ENCODE measurements at regions not wholly inside any gene's neighbourhood (a gene's known extent, or its start where the extent isn't known, plus 50 kb on each side); places are given as distances from the start of the nearest gene placed in this dataset.
"Not testable (repeated sequence)": the region's sequence is repeated elsewhere in the genome, so short reads cannot be mapped to it uniquely, and the experiment has no call there.

DNA sequence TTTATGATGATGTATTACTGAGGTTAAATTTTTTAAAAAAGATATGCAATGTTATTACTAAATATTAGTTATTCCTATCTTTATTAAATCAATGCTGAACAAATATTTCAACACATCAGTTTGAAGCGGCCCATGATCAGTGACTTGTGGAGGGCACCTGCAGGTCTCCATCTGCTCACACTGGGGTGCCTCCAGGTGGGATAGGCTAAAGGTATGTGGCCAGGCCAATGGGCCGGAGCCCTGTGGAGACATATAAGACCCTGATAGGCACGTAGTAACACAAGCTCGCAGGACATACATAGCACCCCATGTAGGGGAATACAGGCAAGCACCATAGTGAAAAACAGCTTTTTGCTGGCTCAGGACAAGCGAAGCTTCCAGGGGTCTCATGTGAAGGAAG, 469.8 kb downstream of the ZNF536 start:
- H3K36me3 ChIP-seq (ENCODE audit: control insufficient read depth, insufficient read depth, low read length): no peaks in the 10 kb centered on the region
- TF ChIP-seq, protein P1, sequence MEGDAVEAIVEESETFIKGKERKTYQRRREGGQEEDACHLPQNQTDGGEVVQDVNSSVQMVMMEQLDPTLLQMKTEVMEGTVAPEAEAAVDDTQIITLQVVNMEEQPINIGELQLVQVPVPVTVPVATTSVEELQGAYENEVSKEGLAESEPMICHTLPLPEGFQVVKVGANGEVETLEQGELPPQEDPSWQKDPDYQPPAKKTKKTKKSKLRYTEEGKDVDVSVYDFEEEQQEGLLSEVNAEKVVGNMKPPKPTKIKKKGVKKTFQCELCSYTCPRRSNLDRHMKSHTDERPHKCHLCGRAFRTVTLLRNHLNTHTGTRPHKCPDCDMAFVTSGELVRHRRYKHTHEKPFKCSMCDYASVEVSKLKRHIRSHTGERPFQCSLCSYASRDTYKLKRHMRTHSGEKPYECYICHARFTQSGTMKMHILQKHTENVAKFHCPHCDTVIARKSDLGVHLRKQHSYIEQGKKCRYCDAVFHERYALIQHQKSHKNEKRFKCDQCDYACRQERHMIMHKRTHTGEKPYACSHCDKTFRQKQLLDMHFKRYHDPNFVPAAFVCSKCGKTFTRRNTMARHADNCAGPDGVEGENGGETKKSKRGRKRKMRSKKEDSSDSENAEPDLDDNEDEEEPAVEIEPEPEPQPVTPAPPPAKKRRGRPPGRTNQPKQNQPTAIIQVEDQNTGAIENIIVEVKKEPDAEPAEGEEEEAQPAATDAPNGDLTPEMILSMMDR (IDR thresholded peaks at IDR 0.05; ENCODE audit: insufficient read depth, low read length, poor library complexity, severe bottlenecking): no peak
- no peak for DNase-seq (ENCODE audit: extremely low read depth, insufficient read length)
- no peak overlapping the region for H3K4me3 ChIP-seq (replicated peaks; ENCODE audit: low read depth, low read length)
- no peaks in the 10 kb centered on the region for H3K27me3 ChIP-seq (replicated peaks; ENCODE audit: control insufficient read depth, insufficient read depth, low read length)

DNA sequence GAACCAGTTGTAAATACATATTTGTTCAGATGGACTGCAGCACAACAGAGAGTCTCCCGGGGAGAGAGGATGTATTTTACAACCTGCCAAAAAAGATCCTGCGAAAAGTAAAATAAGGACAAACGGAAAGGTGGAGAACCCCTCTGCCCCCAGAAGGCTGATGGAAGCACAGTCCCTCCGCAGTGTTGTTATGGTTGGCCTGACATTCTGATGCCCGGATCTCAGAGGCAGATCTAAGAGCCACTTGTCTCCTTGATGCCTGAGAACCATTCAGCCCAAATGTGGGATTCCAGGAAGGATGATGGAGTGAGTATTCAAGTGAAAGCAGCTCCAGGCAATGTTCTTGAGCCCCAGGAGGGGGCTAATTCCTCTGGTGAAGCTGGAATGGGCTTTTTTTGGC, 458.7 kb downstream of the ZNF536 start:
- DNase-seq (ENCODE audit: extremely low read depth, insufficient read length): no peak
- no peaks in the 10 kb centered on the region for H3K27me3 ChIP-seq (replicated peaks; ENCODE audit: control insufficient read depth, insufficient read depth, low read length)
- H3K4me3 ChIP-seq (replicated peaks; ENCODE audit: low read depth, low read length): no peak overlapping the region
- TF ChIP-seq, protein P1 (IDR thresholded peaks at IDR 0.05; ENCODE audit: insufficient read depth, low read length, poor library complexity, severe bottlenecking): no peak
- no peaks in the 10 kb centered on the region for H3K36me3 ChIP-seq (ENCODE audit: control insufficient read depth, insufficient read depth, low read length)

- not testable (repeated sequence) for DNase-seq (ENCODE audit: extremely low read depth, insufficient read length)
Observed at GRCh38 chr19:30825505-30825904, 453.3 kb downstream of the ZNF536 start.

GRCh38 chr19:30824809-30825208, 452.6 kb downstream of the ZNF536 start:
- TF ChIP-seq, protein P1 (IDR thresholded peaks at IDR 0.05; ENCODE audit: insufficient read depth, low read length, poor library complexity, severe bottlenecking): no peak
- no peaks in the 10 kb centered on the region for H3K36me3 ChIP-seq (ENCODE audit: control insufficient read depth, insufficient read depth, low read length)

More at GRCh38 chr19:30825505-30825904, 453.3 kb downstream of the ZNF536 start:
- not testable (repeated sequence) for H3K4me3 ChIP-seq (replicated peaks; ENCODE audit: low read depth, low read length); H3K36me3 ChIP-seq (ENCODE audit: control insufficient read depth, insufficient read depth, low read length); H3K27me3 ChIP-seq (replicated peaks; ENCODE audit: control insufficient read depth, insufficient read depth, low read length)

DNA sequence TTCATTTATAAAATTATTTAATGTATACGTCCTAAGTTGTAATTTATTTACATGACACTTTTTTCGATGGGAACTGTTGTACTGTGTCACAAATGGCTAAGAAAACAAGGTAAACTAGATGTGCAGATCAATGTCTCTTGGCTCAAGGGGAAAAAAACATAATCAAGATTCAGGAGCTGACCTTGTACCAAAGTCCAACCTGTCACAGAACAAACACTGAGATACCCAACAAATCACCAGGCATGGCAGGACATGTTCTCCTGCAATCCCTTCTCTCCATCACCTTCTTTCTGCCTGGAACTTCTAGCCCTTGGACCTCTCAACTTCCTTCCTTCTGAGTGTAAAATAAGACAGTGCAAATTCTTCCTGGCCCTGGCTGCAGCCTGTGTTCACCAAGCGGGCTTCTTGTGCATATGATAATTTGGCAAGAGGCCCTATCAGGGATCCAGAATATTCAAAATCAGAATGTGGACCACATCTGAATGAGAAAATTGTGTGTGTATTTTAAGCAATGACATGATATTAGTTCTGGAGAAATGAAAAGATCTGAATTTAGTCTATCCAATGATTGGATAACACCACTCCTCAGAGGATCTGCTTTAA, 445.9 kb downstream of the ZNF536 start:
- Histone ChIP-seq H3K4me3 (replicated peaks; ENCODE audit: low read depth, low read length) (no peak overlapping the region), H3K27me3 (replicated peaks; ENCODE audit: control insufficient read depth, insufficient read depth, low read length) (no peaks in the 10 kb centered on the region), H3K36me3 (ENCODE audit: control insufficient read depth, insufficient read depth, low read length) (no peaks in the 10 kb centered on the region)
- TF ChIP-seq, protein P1 (IDR thresholded peaks at IDR 0.05; ENCODE audit: insufficient read depth, low read length, poor library complexity, severe bottlenecking): no peak
- DNase-seq (ENCODE audit: extremely low read depth, insufficient read length): no peak

More at GRCh38 chr19:30824809-30825208, 452.6 kb downstream of the ZNF536 start:
- Histone ChIP-seq H3K4me3 (replicated peaks; ENCODE audit: low read depth, low read length) (no peak overlapping the region), H3K27me3 (replicated peaks; ENCODE audit: control insufficient read depth, insufficient read depth, low read length) (no peaks in the 10 kb centered on the region)
- DNase-seq (ENCODE audit: extremely low read depth, insufficient read length): no peak

GRCh38 chr19:30817197-30817596, 445.0 kb downstream of the ZNF536 start:
- TF ChIP-seq, protein P1 (IDR thresholded peaks at IDR 0.05; ENCODE audit: insufficient read depth, low read length, poor library complexity, severe bottlenecking): no peak
- H3K36me3 ChIP-seq (ENCODE audit: control insufficient read depth, insufficient read depth, low read length): no peaks in the 10 kb centered on the region
- no peak for DNase-seq (ENCODE audit: extremely low read depth, insufficient read length)
- H3K27me3 ChIP-seq (replicated peaks; ENCODE audit: control insufficient read depth, insufficient read depth, low read length): no peaks in the 10 kb centered on the region
- no peak overlapping the region for H3K4me3 ChIP-seq (replicated peaks; ENCODE audit: low read depth, low read length)
